Embryonic facial prominence (tissue), 1 donor: ENCODE measurements at regions not wholly inside any gene's neighbourhood (a gene's known extent, or its start where the extent isn't known, plus 50 kb on each side); places are given as distances from the start of the nearest gene placed in this dataset.

Experiments
- DNase-seq: peaks from one replicate; pipeline ENCODE4 v3.0.0-alpha.2; 2016; ENCODE audit errors: extremely low spot score

- no peak for DNase-seq
Measured at GRCh38 chr22:18731075-18731666, 119.5 kb upstream of the RIMBP3 start.

GRCh38 chr22:18730410-18730809, 118.7 kb upstream of the RIMBP3 start:
- peak; percentile 75 for DNase-seq
